RPMI7951 (cell line): ENCODE measurements at regions not wholly inside any gene's neighbourhood (a gene's known extent, or its start where the extent isn't known, plus 50 kb on each side); places are given as distances from the start of the nearest gene placed in this dataset.
"Not testable (repeated sequence)": the region's sequence is repeated elsewhere in the genome, so short reads cannot be mapped to it uniquely, and the experiment has no call there.

Experiments used
- DNase-seq: peaks from one replicate; pipeline ENCODE4 v3.0.0-alpha.2; 2012; ENCODE audit warnings: low read depth

DNA sequence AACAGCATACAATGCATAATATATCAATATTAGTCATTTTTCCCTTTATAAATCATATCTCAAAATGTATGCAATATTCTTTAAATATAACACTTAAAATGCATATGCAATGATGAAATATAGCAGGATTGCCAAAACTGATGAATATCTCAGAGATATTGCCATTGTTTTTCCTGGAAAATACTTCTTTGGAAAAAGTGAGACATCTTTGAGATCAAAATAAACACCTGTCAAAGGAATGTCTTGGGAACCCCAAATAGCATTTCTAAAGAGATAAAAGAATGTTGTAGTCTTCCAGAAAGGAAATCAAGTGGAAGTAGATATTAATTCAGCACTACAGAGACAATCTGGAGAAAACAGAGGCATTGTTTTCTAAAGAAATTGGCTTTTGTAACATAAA is 457.8 kb upstream of the UBE2E2 start:
- no peak for DNase-seq

DNA sequence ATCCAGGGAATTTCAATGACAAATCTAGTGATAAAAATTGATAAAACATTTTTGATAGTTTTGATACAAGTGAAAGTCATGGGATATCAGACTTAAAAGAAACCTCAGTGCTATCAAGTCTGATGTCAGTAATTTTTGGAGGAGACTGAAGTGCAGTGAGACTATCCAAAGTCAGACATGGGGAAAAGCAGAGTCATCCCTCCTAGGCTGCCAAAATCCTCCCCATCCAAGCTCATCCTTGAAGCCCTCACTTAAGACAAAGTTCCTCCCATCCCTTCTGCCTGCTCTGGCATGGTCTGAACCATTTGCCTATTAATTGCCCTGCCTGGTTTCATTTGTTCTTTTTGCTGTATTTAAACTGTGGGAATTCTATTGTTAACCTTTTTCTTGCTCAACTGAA is 456.9 kb upstream of the UBE2E2 start:
- DNase-seq = no peak

DNA sequence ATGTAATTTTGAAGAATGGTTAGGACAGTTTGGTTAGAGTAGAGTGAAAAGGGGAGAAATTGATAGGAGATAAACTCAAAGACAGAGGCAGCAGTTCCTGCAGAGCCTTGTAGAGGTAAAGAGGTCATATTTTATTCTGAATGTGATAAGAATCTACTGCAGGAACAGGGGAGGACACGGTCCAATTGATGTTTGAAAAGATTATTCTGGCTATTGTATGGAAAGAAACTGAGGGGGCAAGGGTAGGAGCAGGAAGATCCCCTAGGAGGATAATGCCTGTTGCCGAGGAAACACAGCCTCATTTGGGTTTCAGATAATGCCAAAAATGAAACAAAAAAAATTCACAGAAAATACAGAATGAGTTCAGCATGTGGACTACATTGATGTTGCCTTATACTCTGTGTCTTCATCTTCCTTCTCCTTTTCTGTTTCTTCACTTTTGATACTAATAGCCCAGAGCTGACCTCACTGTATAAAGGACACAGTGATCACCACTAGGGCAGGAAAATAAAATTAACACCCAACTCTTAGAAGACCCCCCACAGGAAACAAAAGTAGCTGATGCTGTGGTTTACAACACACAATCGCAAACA is 454.6 kb upstream of the UBE2E2 start:
- no peak for DNase-seq

DNA sequence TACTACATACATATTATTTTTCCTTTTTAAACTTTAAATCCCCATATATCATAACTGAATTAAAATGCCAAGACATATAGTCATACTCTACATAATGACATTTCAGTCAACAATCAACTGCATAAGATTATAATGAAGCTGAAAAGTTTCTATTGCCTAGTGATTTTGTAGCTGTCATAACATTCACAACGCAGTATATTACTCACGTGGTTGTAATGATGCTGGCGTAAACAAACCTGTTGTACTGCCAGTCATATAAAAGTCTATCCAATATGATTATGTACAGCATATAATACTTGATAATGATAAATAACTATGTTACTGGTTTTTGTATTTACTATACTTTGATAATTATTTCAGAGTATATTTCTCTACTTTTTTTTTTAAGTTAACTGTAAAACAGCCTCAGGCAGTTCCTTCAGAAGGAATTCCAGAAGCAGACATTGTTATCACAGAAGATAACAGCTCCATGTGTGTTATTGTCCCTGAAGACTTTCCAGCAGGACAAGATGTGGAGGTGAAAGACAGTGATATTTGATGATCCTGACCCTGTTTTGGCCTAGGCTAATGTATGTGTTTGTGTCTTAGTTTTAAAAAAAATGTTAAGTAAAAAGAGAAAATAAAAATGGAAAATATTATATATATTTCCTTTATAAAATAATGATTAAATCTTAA is 443.4 kb upstream of the UBE2E2 start:
- DNase-seq = no peak

DNA sequence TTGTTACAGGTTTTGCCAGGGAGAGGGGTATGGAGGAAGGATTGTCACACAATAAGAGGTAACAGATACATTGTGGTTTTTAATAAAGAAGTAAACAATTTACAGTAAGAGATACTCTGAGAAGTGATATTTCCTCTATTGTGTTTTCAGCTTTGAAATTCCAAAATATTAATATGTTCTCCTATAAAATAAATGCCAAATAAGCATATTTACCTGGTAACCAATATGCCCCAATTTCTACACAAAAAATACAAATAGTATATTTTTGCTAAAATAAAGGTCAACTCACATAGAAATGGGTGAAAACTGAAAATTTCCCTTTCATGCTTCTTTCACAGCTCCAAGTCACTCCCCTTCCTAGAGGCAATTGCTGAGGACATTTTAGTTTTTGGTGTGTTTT is 437.4 kb upstream of the UBE2E2 start:
- no peak for DNase-seq

DNA sequence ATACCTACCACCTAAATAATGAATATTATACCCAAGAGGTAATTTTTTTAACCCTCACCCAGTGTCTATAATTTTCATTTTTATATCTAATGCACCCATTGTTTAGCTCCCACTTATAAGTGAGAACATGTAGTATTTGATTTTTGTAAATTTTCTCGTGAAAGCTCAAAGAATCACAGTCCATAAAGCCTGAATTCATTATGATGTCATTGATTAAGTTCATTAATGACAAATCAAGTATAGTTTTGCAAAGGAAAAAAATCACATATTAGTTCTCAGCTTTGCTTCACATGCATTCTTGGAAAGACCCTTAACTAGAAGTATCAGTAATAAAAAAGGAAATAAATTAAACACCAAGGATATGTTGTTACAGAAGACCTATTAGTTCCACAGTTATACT is 425.3 kb upstream of the UBE2E2 start:
- DNase-seq = no peak

DNA sequence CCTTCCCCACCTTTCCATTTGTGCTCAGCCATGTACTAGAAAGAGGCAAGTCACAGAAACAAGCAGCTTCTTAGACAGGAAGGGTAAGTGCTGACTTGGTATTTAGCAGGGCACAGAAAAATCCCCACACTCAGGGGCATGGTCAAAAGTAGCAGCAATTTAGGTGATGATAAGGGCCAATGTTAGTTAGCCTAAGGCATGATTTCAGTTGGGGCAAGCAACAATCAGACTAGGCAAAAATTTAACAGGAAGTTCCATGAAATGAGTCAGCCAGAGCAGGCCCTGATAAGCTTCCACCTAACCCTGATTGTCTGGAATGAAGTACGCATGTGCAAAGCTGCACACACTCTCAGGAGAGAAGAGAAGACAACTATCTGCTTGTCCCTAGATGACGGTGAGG is 423.4 kb upstream of the UBE2E2 start:
- DNase-seq = no peak

DNA sequence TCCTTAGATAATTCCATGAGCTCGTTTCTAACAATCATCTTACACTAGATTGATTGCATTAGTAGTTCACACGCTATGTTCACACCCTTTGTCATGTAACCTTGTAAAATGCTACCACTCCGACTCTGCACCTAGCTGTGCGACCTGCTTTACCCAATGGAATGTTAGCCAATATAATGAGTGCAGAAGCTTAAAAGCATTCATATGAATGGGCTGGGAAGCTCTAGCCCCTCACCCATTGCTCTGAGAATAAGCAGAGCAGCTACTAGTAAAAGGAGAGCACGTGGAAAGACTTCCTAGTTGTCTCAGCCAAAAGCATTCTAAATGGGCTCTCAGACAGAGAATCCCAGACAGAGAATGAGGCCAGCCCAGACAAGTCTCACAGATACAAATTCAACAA is 410.6 kb upstream of the UBE2E2 start:
- no peak for DNase-seq

DNA sequence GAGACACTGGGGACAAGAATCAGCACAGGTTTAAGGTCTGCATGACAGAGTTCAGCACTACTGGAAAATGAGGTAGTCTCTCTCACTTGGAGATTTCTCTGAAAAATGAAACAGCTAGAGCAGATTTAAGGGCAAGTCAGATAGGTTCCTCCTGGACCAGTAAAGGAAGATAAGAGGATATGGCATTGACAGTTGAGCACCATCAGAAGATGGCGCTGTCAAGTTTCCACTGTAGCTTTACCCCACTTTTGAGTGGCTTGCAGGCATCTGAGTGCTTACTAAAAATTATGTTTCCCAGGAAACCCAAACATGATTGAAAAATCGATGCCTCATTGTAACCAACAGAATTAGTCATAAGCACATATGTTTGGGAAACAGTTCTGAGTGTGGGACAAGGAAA is 407.2 kb upstream of the UBE2E2 start:
- DNase-seq = no peak

DNA sequence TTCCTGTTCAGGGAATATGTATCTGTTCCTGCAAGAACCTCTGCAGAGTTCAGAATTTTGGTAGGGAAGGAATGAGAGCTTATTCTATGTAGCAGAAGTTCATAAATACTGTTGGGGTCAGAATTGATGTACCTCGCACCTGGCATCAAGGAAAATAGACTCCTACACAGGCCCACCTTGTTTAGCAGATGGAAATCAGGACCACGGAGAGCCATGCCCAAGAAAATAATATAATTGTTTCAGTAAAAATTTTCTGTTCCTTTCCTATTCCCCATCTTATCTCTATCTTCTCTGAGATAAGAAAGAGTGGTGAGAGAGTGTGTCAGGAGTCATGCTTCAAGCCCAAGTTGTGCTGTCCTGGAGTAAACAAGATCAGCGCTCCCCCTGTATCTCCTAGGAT is 404.7 kb upstream of the UBE2E2 start:
- DNase-seq = no peak

DNA sequence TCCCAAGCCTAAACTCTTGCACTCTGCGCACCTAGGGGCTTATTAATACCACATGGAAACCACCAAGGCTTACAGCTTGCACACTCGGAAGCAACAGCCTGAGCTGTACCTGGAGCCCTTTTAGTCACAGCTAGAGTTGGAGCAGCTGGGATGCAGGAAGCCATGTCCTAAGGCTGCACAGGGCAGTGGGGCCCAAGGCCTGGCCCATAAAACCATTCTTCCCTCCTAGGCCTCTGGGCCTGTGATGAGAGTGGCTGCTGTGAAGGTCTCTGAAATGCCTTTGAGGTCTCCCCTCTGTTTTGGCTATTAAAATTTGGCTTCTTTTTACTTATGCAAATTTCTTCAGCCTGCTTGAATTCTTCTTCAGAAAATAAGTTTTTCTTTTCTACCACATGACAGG is 383.9 kb upstream of the UBE2E2 start:
- DNase-seq = no peak

DNA sequence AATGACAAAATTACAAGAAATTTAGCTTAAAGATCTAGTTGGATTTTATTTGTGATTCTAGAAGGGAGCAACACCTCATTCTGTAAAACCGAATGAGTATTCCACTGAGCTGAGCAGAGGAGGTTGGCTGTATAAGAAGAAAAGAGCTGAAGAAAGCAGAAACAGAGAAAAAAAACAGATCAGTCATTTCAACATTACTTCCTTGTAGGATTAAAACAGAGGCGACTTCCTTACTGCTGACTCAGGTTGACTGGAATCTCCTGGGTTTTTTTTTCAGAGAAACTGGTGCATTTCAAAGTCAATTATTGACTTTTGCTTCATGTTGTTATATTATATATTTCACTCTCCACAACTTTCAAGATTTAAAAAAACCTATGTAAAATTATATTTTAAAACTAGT is 368.1 kb upstream of the UBE2E2 start:
- DNase-seq = no peak

DNA sequence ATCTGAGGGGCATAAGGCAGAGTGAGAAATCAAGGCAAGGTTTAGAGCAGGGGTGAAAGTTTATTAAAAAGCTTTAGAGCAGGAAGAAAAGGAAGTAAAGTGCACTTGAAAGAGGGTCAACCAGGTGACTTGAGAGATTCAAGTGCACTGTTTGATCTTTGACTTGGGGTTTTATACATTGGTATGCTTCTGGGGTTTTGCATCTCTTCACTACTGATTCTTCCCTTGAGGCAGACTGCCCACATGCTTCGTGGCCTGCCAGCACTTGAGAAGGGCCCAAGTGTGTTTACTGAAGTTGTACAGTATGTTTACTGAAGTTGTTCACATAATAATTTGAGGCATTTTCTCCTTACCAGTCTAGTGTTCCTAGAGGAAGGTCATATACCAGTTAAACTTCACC is 367.0 kb upstream of the UBE2E2 start:
- no peak for DNase-seq

DNA sequence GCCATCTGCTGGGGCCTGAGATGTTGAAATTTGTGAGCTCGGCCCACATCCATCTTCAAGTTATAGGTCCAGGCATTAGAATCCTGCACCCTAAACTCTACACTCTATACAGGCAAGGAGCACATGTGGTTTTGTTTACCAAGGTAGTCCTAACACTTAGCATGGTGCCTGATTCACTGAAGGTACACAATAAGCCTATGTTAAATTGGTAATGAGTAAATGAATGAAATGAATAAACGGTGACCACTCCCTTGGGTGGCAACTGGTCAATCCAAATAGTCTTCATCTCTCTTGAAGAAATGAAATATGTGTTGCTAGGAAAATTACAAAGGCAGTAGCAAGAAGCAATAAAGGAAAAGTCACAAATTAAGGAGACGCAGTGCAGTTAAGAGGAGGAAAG is 359.3 kb upstream of the UBE2E2 start:
- no peak for DNase-seq

DNA sequence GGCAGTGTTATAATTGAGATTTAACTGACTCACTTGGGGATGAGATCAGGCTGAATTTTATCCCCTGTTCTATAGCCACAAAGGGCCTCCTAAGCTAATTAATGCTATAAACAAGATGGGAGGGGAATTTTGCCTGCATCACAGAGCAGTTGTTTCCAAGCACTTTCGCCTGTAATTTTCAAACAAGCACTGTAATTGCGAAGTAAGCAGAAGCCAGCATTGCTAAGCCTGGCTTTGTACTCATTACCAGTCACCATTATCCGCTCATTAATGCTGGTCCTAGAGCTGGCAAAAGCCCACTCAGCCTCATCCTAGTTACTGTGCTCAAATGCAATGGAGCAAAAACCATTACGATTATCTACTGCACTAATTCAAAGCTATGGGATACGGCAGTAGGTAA is 356.6 kb upstream of the UBE2E2 start:
- no peak for DNase-seq

DNA sequence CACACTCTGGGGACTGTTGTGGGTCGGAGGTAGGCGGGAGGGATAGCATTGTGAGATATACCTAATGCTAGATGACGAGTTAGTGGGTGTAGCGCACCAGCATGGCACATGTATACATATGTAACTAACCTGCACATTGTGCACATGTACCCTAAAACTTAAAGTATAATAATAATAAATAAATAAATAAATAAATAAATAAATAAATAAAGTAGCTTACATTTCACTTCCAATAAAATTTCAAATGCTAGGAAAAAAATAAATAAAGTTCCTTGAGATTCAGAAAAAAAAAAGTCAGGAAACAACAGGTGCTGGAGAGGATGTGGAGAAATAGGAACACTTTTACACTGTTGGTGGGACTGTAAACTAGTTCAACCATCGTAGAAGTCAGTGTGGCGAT is 353.5 kb upstream of the UBE2E2 start:
- DNase-seq = not testable (repeated sequence)

DNA sequence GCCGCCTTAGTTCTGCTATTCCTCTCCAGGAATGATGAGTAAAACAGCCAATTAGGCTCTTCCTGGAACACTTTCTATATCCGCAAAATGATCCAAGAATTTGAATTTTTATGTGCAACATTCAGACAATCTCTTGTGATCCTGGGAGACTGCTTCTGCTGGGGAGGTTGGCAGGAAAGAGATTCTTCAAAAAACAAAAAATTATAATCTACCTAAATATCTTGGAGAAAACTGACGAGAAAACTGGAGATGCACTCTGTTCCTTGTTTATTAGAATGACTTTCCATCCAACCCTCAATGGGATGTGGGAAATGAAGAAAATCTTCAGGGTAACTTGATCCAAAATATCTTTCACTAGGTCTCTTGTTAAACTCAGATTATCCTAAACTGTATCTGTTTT is 346.3 kb upstream of the UBE2E2 start:
- DNase-seq = no peak

DNA sequence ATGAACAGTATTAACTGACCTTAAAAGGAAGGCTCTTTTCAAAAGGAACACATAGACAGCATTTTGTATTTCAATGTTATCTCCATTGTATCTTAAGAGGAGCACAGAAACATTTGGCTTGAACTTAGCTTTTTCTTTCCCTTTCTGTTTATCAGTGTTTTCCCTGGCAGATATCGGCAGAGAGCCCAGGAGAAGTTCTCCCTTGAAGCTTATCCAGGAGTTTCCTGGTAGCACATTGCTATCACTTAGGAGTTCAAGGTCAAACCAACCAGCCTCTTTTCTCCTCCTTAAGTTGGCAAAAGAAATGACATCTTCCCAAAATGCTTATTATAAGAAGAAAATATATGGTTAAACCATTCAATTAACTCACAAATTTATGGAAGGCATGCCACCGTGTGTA is 344.6 kb upstream of the UBE2E2 start:
- DNase-seq = no peak

DNA sequence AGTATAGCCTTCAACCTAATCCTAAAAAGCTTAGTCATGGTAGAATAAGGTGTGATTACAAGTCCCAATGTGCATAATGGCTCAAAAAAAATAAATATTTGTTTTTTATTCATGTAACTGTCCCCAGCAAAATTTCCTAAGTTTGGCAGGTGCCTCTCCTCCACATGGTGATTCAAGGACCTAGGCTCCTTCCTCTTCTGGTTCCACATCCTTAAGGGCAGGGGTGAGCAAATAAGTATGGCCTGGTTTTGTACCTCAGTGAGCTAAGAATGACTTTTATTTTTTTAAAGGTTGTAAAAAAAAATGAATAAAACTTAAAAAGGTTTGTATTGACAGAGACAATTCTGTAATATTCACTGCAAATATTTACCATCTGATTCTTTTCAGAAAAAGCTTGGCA is 343.5 kb upstream of the UBE2E2 start:
- no peak for DNase-seq

DNA sequence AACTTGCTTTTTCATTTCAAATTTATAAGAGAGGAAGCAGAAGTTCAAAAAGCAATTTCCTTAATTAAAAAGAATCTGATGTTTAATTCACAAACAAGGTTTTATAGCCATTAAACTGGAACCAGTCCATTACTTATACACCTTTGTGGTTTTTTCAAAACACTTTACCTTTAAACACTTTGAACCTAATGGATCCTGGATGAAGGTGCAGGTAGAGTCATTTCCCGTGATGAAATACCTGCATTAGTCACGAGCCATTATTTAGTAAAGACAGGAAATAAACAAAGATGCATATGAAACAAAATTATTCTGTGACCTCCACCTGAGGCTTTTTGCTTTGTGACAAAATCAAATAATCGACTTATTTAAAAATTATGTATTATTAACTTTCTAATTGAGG is 341.7 kb upstream of the UBE2E2 start:
- DNase-seq = no peak

DNA sequence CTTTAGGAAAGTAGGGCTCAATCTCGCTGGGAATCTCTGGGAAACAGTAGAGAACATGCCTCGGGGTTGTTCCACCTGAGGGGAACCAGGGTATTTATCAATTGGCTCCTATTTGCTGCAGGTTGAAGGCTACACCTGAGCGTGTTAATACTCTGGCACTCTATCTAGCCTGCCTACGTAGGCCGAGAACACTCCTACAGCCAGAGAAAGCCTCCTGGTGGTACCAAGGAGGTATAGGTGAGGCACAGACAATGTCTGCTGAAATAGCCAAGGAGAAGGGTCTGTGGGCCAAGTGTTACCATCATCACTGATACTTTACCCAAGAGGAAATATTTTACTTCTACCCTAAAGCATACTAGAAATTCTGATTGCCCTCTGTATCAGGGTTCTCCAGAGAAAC is 341.0 kb upstream of the UBE2E2 start:
- no peak for DNase-seq

DNA sequence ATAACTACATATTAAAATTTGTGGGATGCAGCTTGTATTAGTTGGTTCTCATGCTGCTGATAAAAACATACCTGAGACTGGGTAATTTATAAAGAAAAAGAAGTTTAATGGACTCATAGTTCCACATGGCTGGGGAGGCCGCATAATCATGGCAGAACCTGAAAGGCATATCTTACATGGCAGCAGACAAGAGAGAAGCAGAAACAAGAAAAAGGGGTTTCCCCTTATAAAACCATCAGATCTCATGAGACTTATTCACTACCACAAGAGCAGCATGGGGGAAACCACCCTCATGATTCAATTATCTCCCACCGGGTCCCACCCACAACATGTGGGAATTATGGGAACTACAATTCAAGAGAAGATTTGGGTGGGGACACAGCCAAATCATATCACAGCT is 320.3 kb upstream of the UBE2E2 start:
- DNase-seq = not testable (repeated sequence)

DNA sequence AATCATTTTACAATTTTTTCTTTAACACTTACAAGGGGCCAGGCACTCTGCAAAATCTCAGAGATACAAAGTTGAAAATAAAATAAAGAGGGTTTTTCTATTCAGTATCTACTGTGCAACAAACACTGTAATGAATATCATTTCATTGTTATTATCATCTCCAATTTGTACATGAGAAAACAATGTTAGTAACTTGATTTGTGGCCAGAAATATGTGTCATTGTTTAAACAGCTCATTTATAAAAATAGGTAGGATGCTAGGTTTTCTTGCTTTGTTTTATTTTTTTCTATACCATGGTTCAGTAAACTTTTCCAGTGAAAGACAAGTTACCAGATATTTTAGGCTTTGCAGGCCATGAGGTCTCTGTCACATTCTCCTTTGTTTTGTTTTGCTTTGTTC is 318.1 kb upstream of the UBE2E2 start:
- no peak for DNase-seq
